Astrocyte (in vitro differentiated cells and primary cell): ENCODE measurements at regions not wholly inside any gene's neighbourhood (a gene's known extent, or its start where the extent isn't known, plus 50 kb on each side); places are given as distances from the start of the nearest gene placed in this dataset.

Experiments
- CTCF ChIP-seq: IDR thresholded peaks from 2 replicates; pipeline ENCODE4 v1.5.1; 2011; ENCODE audit warnings: low read depth, mild to moderate bottlenecking, inconsistent platforms, low read length, moderate library complexity; ENCODE audit not compliant: insufficient read depth
- EZH2 ChIP-seq: IDR thresholded peaks from 2 replicates; pipeline ENCODE4 v1.6.1; 2012; ENCODE audit warnings: mild to moderate bottlenecking, low read length, inconsistent platforms; ENCODE audit not compliant: insufficient read depth

GRCh38 chr1:23618586-23619083, 59.3 kb upstream of the ID3 start:
- no peak for TF ChIP-seq CTCF
- no peak for TF ChIP-seq EZH2
